Liver (tissue), 3 donors: ENCODE measurements at regions not wholly inside any gene's neighbourhood (a gene's known extent, or its start where the extent isn't known, plus 50 kb on each side); places are given as distances from the start of the nearest gene placed in this dataset.

Source experiments
- GABPA ChIP-seq, 2 donors: IDR thresholded peaks in 1 of 2; conservative IDR thresholded peaks in 1 of 2; 2 replicates each; pipeline ENCODE4 v1.6.1; 2016; ENCODE audit warnings: antibody characterized with exemption in 2 of 2, mild to moderate bottlenecking in 1 of 2, moderate library complexity in 1 of 2
- JUND ChIP-seq, 2 donors: IDR thresholded peaks; 2 replicates each; pipeline ENCODE4 v1.6.1; 2016; ENCODE audit warnings: antibody characterized with exemption in 2 of 2
- TF ChIP-seq, protein P1 (sequence below): fragments of 150-350 bp; IDR thresholded peaks from 2 replicates; pipeline ENCODE4 v1.5.1; 2017; ENCODE audit warnings: improper control_type of control experiment, low read depth, low read length; ENCODE audit not compliant: missing input control
- TF ChIP-seq, protein P2 (sequence below): IDR thresholded peaks from 2 replicates; pipeline ENCODE4 v1.6.1; 2016; ENCODE audit warnings: antibody characterized with exemption
- donor health status: healthy.
- donor health status: healthy.

DNA sequence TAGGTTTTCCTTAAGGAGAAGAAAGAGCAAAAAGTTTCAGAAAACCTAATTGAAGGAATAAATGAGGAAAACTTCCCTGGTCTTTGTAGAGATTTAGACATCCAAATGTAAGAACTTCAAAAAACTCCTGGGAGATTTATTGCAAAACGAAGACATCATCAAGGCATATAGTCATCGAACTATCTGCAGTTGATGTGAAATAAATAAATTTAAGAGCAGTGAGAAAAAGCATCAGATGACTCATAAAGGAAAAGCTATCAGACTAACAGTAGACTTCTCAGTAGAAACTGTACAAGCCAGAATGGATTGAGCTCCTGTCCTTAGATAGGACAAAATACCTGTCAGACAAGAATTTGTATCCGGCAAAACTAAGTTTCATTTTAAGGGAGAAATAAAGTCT, 569.4 kb upstream of the ADAMTS5 start:
- TF ChIP-seq, protein P1, sequence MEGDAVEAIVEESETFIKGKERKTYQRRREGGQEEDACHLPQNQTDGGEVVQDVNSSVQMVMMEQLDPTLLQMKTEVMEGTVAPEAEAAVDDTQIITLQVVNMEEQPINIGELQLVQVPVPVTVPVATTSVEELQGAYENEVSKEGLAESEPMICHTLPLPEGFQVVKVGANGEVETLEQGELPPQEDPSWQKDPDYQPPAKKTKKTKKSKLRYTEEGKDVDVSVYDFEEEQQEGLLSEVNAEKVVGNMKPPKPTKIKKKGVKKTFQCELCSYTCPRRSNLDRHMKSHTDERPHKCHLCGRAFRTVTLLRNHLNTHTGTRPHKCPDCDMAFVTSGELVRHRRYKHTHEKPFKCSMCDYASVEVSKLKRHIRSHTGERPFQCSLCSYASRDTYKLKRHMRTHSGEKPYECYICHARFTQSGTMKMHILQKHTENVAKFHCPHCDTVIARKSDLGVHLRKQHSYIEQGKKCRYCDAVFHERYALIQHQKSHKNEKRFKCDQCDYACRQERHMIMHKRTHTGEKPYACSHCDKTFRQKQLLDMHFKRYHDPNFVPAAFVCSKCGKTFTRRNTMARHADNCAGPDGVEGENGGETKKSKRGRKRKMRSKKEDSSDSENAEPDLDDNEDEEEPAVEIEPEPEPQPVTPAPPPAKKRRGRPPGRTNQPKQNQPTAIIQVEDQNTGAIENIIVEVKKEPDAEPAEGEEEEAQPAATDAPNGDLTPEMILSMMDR = no peak
- TF ChIP-seq GABPA (IDR thresholded peaks at IDR 0.05 in 1 of 2, conservative IDR thresholded peaks at IDR 0.05 in 1 of 2) (no peak), JUND (IDR thresholded peaks at IDR 0.05) (no peak)
- TF ChIP-seq, protein P2, sequence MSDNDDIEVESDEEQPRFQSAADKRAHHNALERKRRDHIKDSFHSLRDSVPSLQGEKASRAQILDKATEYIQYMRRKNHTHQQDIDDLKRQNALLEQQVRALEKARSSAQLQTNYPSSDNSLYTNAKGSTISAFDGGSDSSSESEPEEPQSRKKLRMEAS = no peak
